ENCODE measurements at regions not wholly inside any gene's neighbourhood (a gene's known extent, or its start where the extent isn't known, plus 50 kb on each side); places are given as distances from the start of the nearest gene placed in this dataset.

- Histone ChIP-seq H3K9me3 (ENCODE audit: low read depth, low read length, poor library complexity, severe bottlenecking) (no peaks in the 10 kb centered on the region), H3K27ac (ENCODE audit: low read depth, low read length, poor library complexity, severe bottlenecking) (no peak overlapping the region), H3K36me3 (ENCODE audit: insufficient read depth, low read length, poor library complexity, severe bottlenecking) (no peaks in the 10 kb centered on the region), H3K4me1 (ENCODE audit: insufficient read depth, low read length, poor library complexity, severe bottlenecking) (no peaks in the 10 kb centered on the region), H3K27me3 (replicated peaks; ENCODE audit: insufficient read depth, low read depth, low read length, poor library complexity) (no peaks in the 10 kb centered on the region), H3K4me3 (ENCODE audit: low read depth, low read length, poor library complexity, severe bottlenecking) (no peak overlapping the region)
- no TSS peak for BruUV-seq (replicated peaks)
- no peak for DNase-seq (ENCODE audit: low spot score)
- ChIA-PET POLR2A (ENCODE audit: low non-redundant PET) (no interaction called here), CTCF (no interaction called here)
- no peak for TF ChIP-seq EZH2 (IDR thresholded peaks at IDR 0.05; ENCODE audit: borderline replicate concordance, low read depth, low read length, poor library complexity, severe bottlenecking)
- TF ChIP-seq, protein P1, sequence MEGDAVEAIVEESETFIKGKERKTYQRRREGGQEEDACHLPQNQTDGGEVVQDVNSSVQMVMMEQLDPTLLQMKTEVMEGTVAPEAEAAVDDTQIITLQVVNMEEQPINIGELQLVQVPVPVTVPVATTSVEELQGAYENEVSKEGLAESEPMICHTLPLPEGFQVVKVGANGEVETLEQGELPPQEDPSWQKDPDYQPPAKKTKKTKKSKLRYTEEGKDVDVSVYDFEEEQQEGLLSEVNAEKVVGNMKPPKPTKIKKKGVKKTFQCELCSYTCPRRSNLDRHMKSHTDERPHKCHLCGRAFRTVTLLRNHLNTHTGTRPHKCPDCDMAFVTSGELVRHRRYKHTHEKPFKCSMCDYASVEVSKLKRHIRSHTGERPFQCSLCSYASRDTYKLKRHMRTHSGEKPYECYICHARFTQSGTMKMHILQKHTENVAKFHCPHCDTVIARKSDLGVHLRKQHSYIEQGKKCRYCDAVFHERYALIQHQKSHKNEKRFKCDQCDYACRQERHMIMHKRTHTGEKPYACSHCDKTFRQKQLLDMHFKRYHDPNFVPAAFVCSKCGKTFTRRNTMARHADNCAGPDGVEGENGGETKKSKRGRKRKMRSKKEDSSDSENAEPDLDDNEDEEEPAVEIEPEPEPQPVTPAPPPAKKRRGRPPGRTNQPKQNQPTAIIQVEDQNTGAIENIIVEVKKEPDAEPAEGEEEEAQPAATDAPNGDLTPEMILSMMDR (conservative IDR thresholded peaks at IDR 0.05; ENCODE audit: low read depth, low read length), result no peak
- intact Hi-C loops (cut with micrococcal nuclease; ENCODE audit: unreplicated experiment), result no loop called here
Measured at GRCh38 chr18:30489890-30490643, 552.5 kb downstream of the DSC3 start.

GRCh38 chr18:30487962-30488361 lies 554.6 kb downstream of the DSC3 start:
- CTCF ChIA-PET, result no interaction called here
- POLR2A ChIA-PET (ENCODE audit: low non-redundant PET), result no interaction called here
- Histone ChIP-seq H3K4me1 (ENCODE audit: insufficient read depth, low read length, poor library complexity, severe bottlenecking) (no peaks in the 10 kb centered on the region), H3K27me3 (replicated peaks; ENCODE audit: insufficient read depth, low read depth, low read length, poor library complexity) (no peaks in the 10 kb centered on the region), H3K4me3 (ENCODE audit: low read depth, low read length, poor library complexity, severe bottlenecking) (no peak overlapping the region), H3K27ac (ENCODE audit: low read depth, low read length, poor library complexity, severe bottlenecking) (no peak overlapping the region), H3K9me3 (ENCODE audit: low read depth, low read length, poor library complexity, severe bottlenecking) (no peaks in the 10 kb centered on the region), H3K36me3 (ENCODE audit: insufficient read depth, low read length, poor library complexity, severe bottlenecking) (no peaks in the 10 kb centered on the region)
- BruUV-seq (replicated peaks), result no TSS peak
- intact Hi-C loops (cut with micrococcal nuclease; ENCODE audit: unreplicated experiment), result no loop called here
- TF ChIP-seq EZH2 (IDR thresholded peaks at IDR 0.05; ENCODE audit: borderline replicate concordance, low read depth, low read length, poor library complexity, severe bottlenecking), result no peak
- TF ChIP-seq, protein P1 (conservative IDR thresholded peaks at IDR 0.05; ENCODE audit: low read depth, low read length), result no peak
- DNase-seq (ENCODE audit: low spot score), result peak; percentile 30

- Histone ChIP-seq H3K4me3 (ENCODE audit: low read depth, low read length, poor library complexity, severe bottlenecking) (no peak overlapping the region), H3K27ac (ENCODE audit: low read depth, low read length, poor library complexity, severe bottlenecking) (no peak overlapping the region), H3K36me3 (ENCODE audit: insufficient read depth, low read length, poor library complexity, severe bottlenecking) (no peaks in the 10 kb centered on the region), H3K9me3 (ENCODE audit: low read depth, low read length, poor library complexity, severe bottlenecking) (no peaks in the 10 kb centered on the region), H3K4me1 (ENCODE audit: insufficient read depth, low read length, poor library complexity, severe bottlenecking) (no peaks in the 10 kb centered on the region), H3K27me3 (replicated peaks; ENCODE audit: insufficient read depth, low read depth, low read length, poor library complexity) (no peaks in the 10 kb centered on the region)
- TF ChIP-seq, protein P1 (conservative IDR thresholded peaks at IDR 0.05; ENCODE audit: low read depth, low read length), result no peak
- TF ChIP-seq EZH2 (IDR thresholded peaks at IDR 0.05; ENCODE audit: borderline replicate concordance, low read depth, low read length, poor library complexity, severe bottlenecking), result no peak
- POLR2A ChIA-PET (ENCODE audit: low non-redundant PET), result no interaction called here
- CTCF ChIA-PET, result no interaction called here
- intact Hi-C loops (cut with micrococcal nuclease; ENCODE audit: unreplicated experiment), result no loop called here
- no peak for DNase-seq (ENCODE audit: low spot score)
- BruUV-seq (replicated peaks), result no TSS peak
Measured at GRCh38 chr18:30486856-30487255, 555.7 kb downstream of the DSC3 start.

All from A673 (cell line).